Esophagus muscularis mucosa (tissue), 4 donors: ENCODE measurements at regions not wholly inside any gene's neighbourhood (a gene's known extent, or its start where the extent isn't known, plus 50 kb on each side); places are given as distances from the start of the nearest gene placed in this dataset.

Experiments used
- CTCF ChIP-seq, 3 experiments: fragments of 200-600 bp in 2 of 3; fragments of 450-650 bp in 1 of 3; sonication (generic) in 2 of 3; IDR thresholded peaks; one replicate each; pipeline ENCODE4 v1.5.1; 2017 to 2019; ENCODE audit warnings: antibody characterized with exemption in 3 of 3, mild to moderate bottlenecking in 2 of 3, moderate library complexity in 1 of 3
- EP300 ChIP-seq: sonication (generic); formaldehyde crosslinking; IDR thresholded peaks from one replicate; pipeline ENCODE4 v1.6.1; 2017; ENCODE audit warnings: antibody characterized with exemption
- POLR2A ChIP-seq: fragments of 450-650 bp; IDR thresholded peaks from one replicate; pipeline ENCODE4 v1.6.1; 2017; ENCODE audit warnings: antibody characterized with exemption, moderate library complexity, mild to moderate bottlenecking, low read depth
- POLR2AphosphoS5 ChIP-seq, 2 donors: sonication (generic); formaldehyde crosslinking; IDR thresholded peaks; one replicate each; pipeline ENCODE4 v1.6.1; 2017; ENCODE audit warnings: antibody characterized with exemption in 2 of 2

- TF ChIP-seq CTCF (IDR thresholded peaks at IDR 0.05) = no peak
- TF ChIP-seq POLR2A = no peak
- TF ChIP-seq POLR2AphosphoS5 (IDR thresholded peaks at IDR 0.05) = no peak
- no peak for TF ChIP-seq EP300
Measured at GRCh38 chr12:131258398-131258797, 304.7 kb downstream of the ADGRD1 start.
